ENCODE measurements at regions not wholly inside any gene's neighbourhood (a gene's known extent, or its start where the extent isn't known, plus 50 kb on each side); places are given as distances from the start of the nearest gene placed in this dataset.

GRCh38 chr3:103950676-103951075, 1416.0 kb upstream of the ALCAM start:
- no peak for TF ChIP-seq CTCF (conservative IDR thresholded peaks at IDR 0.05; ENCODE audit: low read depth)
- CTCF ChIA-PET = no interaction called here
- no peak for DNase-seq (ENCODE audit: low spot score)
- H3K27ac ChIP-seq = no peak overlapping the region
- POLR2A ChIA-PET (ENCODE audit: low non-redundant PET) = no interaction called here

GRCh38 chr3:103953796-103954195, 1412.9 kb upstream of the ALCAM start:
- TF ChIP-seq CTCF (conservative IDR thresholded peaks at IDR 0.05; ENCODE audit: low read depth) = no peak
- no peak overlapping the region for H3K27ac ChIP-seq
- no peak for DNase-seq (ENCODE audit: low spot score)
- ChIA-PET POLR2A (ENCODE audit: low non-redundant PET) (no interaction called here), CTCF (no interaction called here)

GRCh38 chr3:103960819-103961218, 1405.9 kb upstream of the ALCAM start:
- TF ChIP-seq CTCF (conservative IDR thresholded peaks at IDR 0.05; ENCODE audit: low read depth) = no peak
- ChIA-PET POLR2A (ENCODE audit: low non-redundant PET) (no interaction called here), CTCF (no interaction called here)
- no peak overlapping the region for H3K27ac ChIP-seq
- DNase-seq (ENCODE audit: low spot score) = no peak

- POLR2A ChIA-PET (ENCODE audit: low non-redundant PET) = no interaction called here
- CTCF ChIA-PET = no interaction called here
- H3K27ac ChIP-seq = no peak overlapping the region
- no peak for TF ChIP-seq CTCF (conservative IDR thresholded peaks at IDR 0.05; ENCODE audit: low read depth)
- DNase-seq (ENCODE audit: low spot score) = no peak
Observed at GRCh38 chr3:103963599-103963998, 1403.1 kb upstream of the ALCAM start.

- DNase-seq (ENCODE audit: low spot score) = no peak
- TF ChIP-seq CTCF (conservative IDR thresholded peaks at IDR 0.05; ENCODE audit: low read depth) = no peak
- ChIA-PET CTCF (no interaction called here), POLR2A (ENCODE audit: low non-redundant PET) (no interaction called here)
- H3K27ac ChIP-seq = no peak overlapping the region
Observed at GRCh38 chr3:103965764-103966163, 1400.9 kb upstream of the ALCAM start.

GRCh38 chr3:103966749-103967148, 1400.0 kb upstream of the ALCAM start:
- no peak for DNase-seq (ENCODE audit: low spot score)
- TF ChIP-seq CTCF (conservative IDR thresholded peaks at IDR 0.05; ENCODE audit: low read depth) = no peak
- CTCF ChIA-PET = no interaction called here
- POLR2A ChIA-PET (ENCODE audit: low non-redundant PET) = no interaction called here
- H3K27ac ChIP-seq = no peak overlapping the region

- no peak overlapping the region for H3K27ac ChIP-seq
- POLR2A ChIA-PET (ENCODE audit: low non-redundant PET) = no interaction called here
Observed at GRCh38 chr3:103968131-103968530, 1398.6 kb upstream of the ALCAM start.

More at GRCh38 chr3:103968131-103968530, 1398.6 kb upstream of the ALCAM start:
- TF ChIP-seq CTCF (conservative IDR thresholded peaks at IDR 0.05; ENCODE audit: low read depth) = no peak
- CTCF ChIA-PET = no interaction called here
- DNase-seq (ENCODE audit: low spot score) = no peak
